Heart left ventricle (tissue), 13 donors: ENCODE measurements at regions not wholly inside any gene's neighbourhood (a gene's known extent, or its start where the extent isn't known, plus 50 kb on each side); places are given as distances from the start of the nearest gene placed in this dataset.

Experiments
- CTCF ChIP-seq, 12 donors: fragments of 200-600 bp; sonication (generic) in 4 of 12; IDR thresholded peaks; one replicate each; pipeline versions ENCODE4 v1.5.0 to v1.8.0; 2018 to 2022; ENCODE audit warnings: antibody characterized with exemption in 12 of 12, mild to moderate bottlenecking in 5 of 12
- POLR2A ChIP-seq, 2 donors: fragments of 450-650 bp; IDR thresholded peaks; one replicate each; pipeline ENCODE4 v1.6.1; 2017; ENCODE audit warnings: antibody characterized with exemption in 2 of 2, mild to moderate bottlenecking in 2 of 2, moderate library complexity in 2 of 2
- donor health status: ischemic (EF 13 %, LVEDD 7.1; RV severe dilation, severe dysfunction).
- donor health status: DM: no; HTN: yes; CAD: no.
- donor health status: DM: no; HTN: no; CAD: no.
- donor health status: ischemic (EF 25% LVEDD 6.9; RV normal size, moderate dysfunction).
- donor health status: ischemic (EF 25% LVEDD 5.7; RV mildly dilated, moderate dysfunction).
- donor health status: ischemic (EF 35%, LVEDD 5.7; RV mildly dilated, moderate dysfunction).
- donor health status: nonischemic (EF 11% LVEDD 7.7; RV severe dilation, severe dysfunction).
- donor health status: DM: yes; HTN: yes; CAD: no.
- donor health status: PGD.
- donor health status: ischemic (EF 29% LVEDD 5.4; RV normal size, mild dysfunction).
- donor health status: nonischemic (EF 23%, LVEDD 6.1; RV moderate dilation, normal function).

DNA sequence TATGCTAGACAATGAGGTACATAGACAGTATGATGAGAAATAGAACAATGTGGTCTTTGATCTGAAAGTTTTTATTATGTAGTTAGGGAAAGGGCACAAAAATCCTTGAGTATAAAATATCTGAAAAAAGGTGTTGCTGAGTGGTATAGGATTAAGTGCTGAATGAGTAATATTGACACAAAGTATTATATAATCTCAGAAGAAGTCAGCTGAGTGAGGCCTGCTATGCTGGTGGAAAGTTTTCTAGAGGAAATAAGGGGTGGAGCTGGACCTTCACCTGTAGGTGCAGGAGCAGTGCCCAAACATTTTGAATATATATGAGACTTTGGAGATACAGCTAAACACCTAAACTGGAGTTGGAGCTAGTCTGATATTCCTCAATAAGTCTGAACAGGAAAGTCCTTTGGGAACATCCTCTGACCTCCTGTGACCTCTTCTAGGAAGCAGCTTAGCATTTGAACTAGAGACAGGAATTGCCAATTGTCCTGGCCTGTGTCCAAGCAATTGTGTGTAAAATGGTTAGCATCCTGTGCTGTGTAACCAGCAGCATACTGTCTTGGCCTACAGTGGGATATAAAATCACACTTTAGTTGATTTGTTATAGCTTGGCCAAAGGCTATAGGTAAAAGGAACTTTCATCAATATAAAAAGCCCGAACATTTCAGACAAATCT lies 285.3 kb downstream of the ANKRD50 start:
- TF ChIP-seq CTCF (IDR thresholded peaks at IDR 0.05) (no peak), POLR2A (IDR thresholded peaks at IDR 0.05) (no peak)
